Kidney (tissue), 13 donors: ENCODE measurements at regions not wholly inside any gene's neighbourhood (a gene's known extent, or its start where the extent isn't known, plus 50 kb on each side); places are given as distances from the start of the nearest gene placed in this dataset.

ENCODE experiments used
- DNase-seq, 5 donors: peaks; one replicate each; pipeline ENCODE4 v3.0.0-alpha.2; 2013 to 2020
- FAIRE-seq: peaks from 2 replicates; lab custom pipeline; 2012; peaks lifted over from hg19 to GRCh38; lab: Jason Lieb, UNC
- H3K27ac ChIP-seq, 2 donors: one replicate each; pipeline ENCODE4 v1.7.0; 2013; ENCODE audit warnings: low read depth in 2 of 2, low read length in 2 of 2, inconsistent platforms in 1 of 2
- H3K27me3 ChIP-seq: one replicate; pipeline ENCODE4 v1.7.1; 2013; ENCODE audit warnings: low read length, inconsistent platforms; ENCODE audit not compliant: control insufficient read depth, insufficient read depth
- H3K36me3 ChIP-seq, 3 donors: one replicate each; pipeline versions ENCODE4 v1.7.0 to v1.7.1; 2013; ENCODE audit warnings: low read length in 3 of 3, control low read depth in 1 of 3, inconsistent platforms in 1 of 3; ENCODE audit not compliant: insufficient read depth in 3 of 3, control insufficient read depth in 2 of 3
- H3K4me1 ChIP-seq, 3 donors: one replicate each; pipeline versions ENCODE4 v1.7.0 to v1.7.1; 2013; ENCODE audit warnings: low read length in 3 of 3, inconsistent platforms in 1 of 3, low read depth in 1 of 3; ENCODE audit not compliant: control insufficient read depth in 2 of 3, insufficient read depth in 2 of 3
- H3K4me3 ChIP-seq, 3 donors: one replicate each; pipeline versions ENCODE4 v1.7.0 to v1.8.1; 2013; ENCODE audit warnings: low read length in 3 of 3, control low read depth in 1 of 3, inconsistent platforms in 1 of 3
- H3K9ac ChIP-seq, 3 donors: one replicate each; pipeline versions ENCODE4 v1.7.0 to v1.7.1; 2013; ENCODE audit warnings: low read length in 3 of 3, control low read depth in 1 of 3, inconsistent platforms in 1 of 3
- H3K9me3 ChIP-seq, 3 donors: one replicate each; pipeline versions ENCODE4 v1.7.0 to v1.7.1; 2013; ENCODE audit warnings: low read length in 3 of 3, control low read depth in 1 of 3, inconsistent platforms in 1 of 3; ENCODE audit not compliant: control insufficient read depth in 2 of 3, insufficient read depth in 1 of 3
- CTCF ChIP-seq: IDR thresholded peaks from 3 replicates; pipeline ENCODE4 v1.5.1; 2012; ENCODE audit warnings: mild to moderate bottlenecking, moderate library complexity, borderline replicate concordance; ENCODE audit not compliant: insufficient read depth; ENCODE audit errors: extremely low read depth
- intact Hi-C: fragments of 100-400 bp; cut with DNase I; formaldehyde crosslinking; loops from one replicate; pipeline ENCODE4 v1.11.1; 2022
- donor health status: control.
- donor health status: control.
- donor health status: control.
- donor health status: control.
- donor health status: control.
- donor health status: DM: yes; HTN: yes; CAD: no.
- donor health status: Normal renal cell carcinoma (clear cell type).

- no peak for TF ChIP-seq CTCF
These were observed 131.2 kb upstream of the TBX3 start for GRCh38 chr12:114815026-114815795.

GRCh38 chr12:114812858-114813761 is 129.1 kb upstream of the TBX3 start:
- intact Hi-C loops = no loop called here
- Histone ChIP-seq H3K9ac (no peak overlapping the region), H3K9me3 (no peaks in the 10 kb centered on the region), H3K36me3 (no peaks in the 10 kb centered on the region), H3K4me1 (peaks cover 0 to 3% (median 0%) of the 10 kb centered on the region in 3 donors), H3K4me3 (peak overlapping the region in 1 of 3 donors; percentile 18), H3K27ac (no peak overlapping the region), H3K27me3 (no peaks in the 10 kb centered on the region)
- TF ChIP-seq CTCF = no peak
- no peak for FAIRE-seq
- peak in 4 of 5 donors; percentile 42 to 83 (median 70) for DNase-seq

More at GRCh38 chr12:114815026-114815795, 131.2 kb upstream of the TBX3 start:
- Histone ChIP-seq H3K9ac (no peak overlapping the region), H3K9me3 (no peaks in the 10 kb centered on the region), H3K27ac (no peak overlapping the region), H3K4me3 (no peak overlapping the region), H3K27me3 (no peaks in the 10 kb centered on the region), H3K4me1 (peaks cover 0 to 3% (median 0%) of the 10 kb centered on the region in 3 donors), H3K36me3 (no peaks in the 10 kb centered on the region)
- no peak for DNase-seq
- intact Hi-C loops = no loop called here
- no peak for FAIRE-seq

- no peaks in the 10 kb centered on the region for H3K9me3 ChIP-seq
- H3K4me3 ChIP-seq = no peak overlapping the region
- no peaks in the 10 kb centered on the region for H3K27me3 ChIP-seq
- intact Hi-C loops = no loop called here
- TF ChIP-seq CTCF = no peak
- DNase-seq (no peak), FAIRE-seq (no peak)
- H3K4me1 ChIP-seq = peaks cover 0 to 3% (median 0%) of the 10 kb centered on the region in 3 donors
- no peak overlapping the region for H3K27ac ChIP-seq
- H3K9ac ChIP-seq = no peak overlapping the region
- H3K36me3 ChIP-seq = no peaks in the 10 kb centered on the region
These were observed 128.4 kb upstream of the TBX3 start for GRCh38 chr12:114812384-114812783.
